GM23338 (cell line): ENCODE measurements at regions not wholly inside any gene's neighbourhood (a gene's known extent, or its start where the extent isn't known, plus 50 kb on each side); places are given as distances from the start of the nearest gene placed in this dataset.

ENCODE experiments used
- ATAC-seq: fragments of 200-7000 bp; cut with Tn5 transposase; 3 replicates; pipeline ENCODE4 v1.9.1; 2020
- DNase-seq: peaks from one replicate; pipeline ENCODE4 v3.0.0-alpha.2; 2015; ENCODE audit warnings: low spot score
- H2AFZ ChIP-seq: fragments of 200-600 bp; sonication (generic); 2 replicates; pipeline ENCODE4 v1.8.0; 2016; ENCODE audit warnings: antibody characterized with exemption, mild to moderate bottlenecking, moderate library complexity
- H3F3A ChIP-seq: fragments of 200-600 bp; sonication (generic); replicated peaks from 2 replicates; pipeline ENCODE4 v1.8.0; 2017; ENCODE audit warnings: antibody characterized with exemption, mixed run types, low read depth
- H3K27ac ChIP-seq: fragments of 200-600 bp; sonication (generic); 2 replicates; pipeline ENCODE4 v1.6.1; 2016; ENCODE audit warnings: low read depth
- H3K27me3 ChIP-seq: fragments of 200-600 bp; sonication (generic); 2 replicates; pipeline ENCODE4 v1.8.0; 2016; ENCODE audit warnings: mild to moderate bottlenecking, mixed run types, moderate library complexity; ENCODE audit not compliant: insufficient read depth
- H3K36me3 ChIP-seq: fragments of 200-600 bp; sonication (generic); 2 replicates; pipeline ENCODE4 v1.8.0; 2016; ENCODE audit warnings: mild to moderate bottlenecking; ENCODE audit not compliant: insufficient read depth
- H3K4me1 ChIP-seq: fragments of 200-600 bp; sonication (generic); 2 replicates; pipeline ENCODE4 v1.8.0; 2016; ENCODE audit warnings: mild to moderate bottlenecking, moderate library complexity; ENCODE audit not compliant: insufficient read depth
- H3K4me2 ChIP-seq: fragments of 200-600 bp; sonication (generic); 2 replicates; pipeline ENCODE4 v1.7.1; 2017; ENCODE audit warnings: mixed run types
- H3K4me3 ChIP-seq: fragments of 200-600 bp; sonication (generic); 2 replicates; pipeline ENCODE4 v1.6.1; 2016; ENCODE audit warnings: mixed run types
- H3K79me2 ChIP-seq: fragments of 200-600 bp; sonication (generic); replicated peaks from 2 replicates; pipeline ENCODE4 v1.8.0; 2017; ENCODE audit warnings: mild to moderate bottlenecking; ENCODE audit not compliant: insufficient read depth
- H3K9me2 ChIP-seq: fragments of 200-600 bp; sonication (generic); 2 replicates; pipeline ENCODE4 v1.8.0; 2017; ENCODE audit not compliant: insufficient read depth
- H4K20me1 ChIP-seq: fragments of 200-600 bp; sonication (generic); replicated peaks from 2 replicates; pipeline ENCODE4 v1.8.0; 2017; ENCODE audit warnings: mild to moderate bottlenecking; ENCODE audit not compliant: insufficient read depth
- H3K27ac Mint-ChIP-seq: 2 replicates; pipeline ENCODE4 v1.8.0; 2020; ENCODE audit warnings: inconsistent platforms, mild to moderate bottlenecking, moderate library complexity, mixed read lengths
- H3K27me3 Mint-ChIP-seq: 3 replicates; pipeline ENCODE4 v1.8.0; 2022; ENCODE audit warnings: low read depth, mild to moderate bottlenecking, moderate library complexity, mixed read lengths, inconsistent platforms; ENCODE audit not compliant: insufficient read depth, poor library complexity
- H3K36me3 Mint-ChIP-seq: 3 replicates; pipeline ENCODE4 v1.8.0; 2021; ENCODE audit warnings: low read depth, mild to moderate bottlenecking, inconsistent platforms, moderate library complexity, mixed read lengths
- H3K4me1 Mint-ChIP-seq: 3 replicates; pipeline ENCODE4 v1.8.0; 2020; ENCODE audit warnings: mild to moderate bottlenecking, inconsistent platforms, mixed read lengths
- H3K4me3 Mint-ChIP-seq: 3 replicates; pipeline ENCODE4 v1.8.0; 2021; ENCODE audit warnings: moderate library complexity, mild to moderate bottlenecking, inconsistent platforms, mixed read lengths
- H3K9me3 Mint-ChIP-seq: 3 replicates; pipeline ENCODE4 v1.8.0; 2020; ENCODE audit warnings: moderate library complexity, mild to moderate bottlenecking, inconsistent platforms, mixed read lengths
- CREB1 ChIP-seq: fragments of 250-450 bp; sonication (Bioruptor Pico); IDR thresholded peaks from 2 replicates; pipeline ENCODE4 v1.5.0; 2020; ENCODE audit warnings: low read depth, mild to moderate bottlenecking, moderate library complexity
- CTCF ChIP-seq, 2 experiments: fragments of 200-600 bp in 1 of 2; sonication (generic) in 1 of 2; conservative IDR thresholded peaks; 2 replicates each; pipeline versions ENCODE4 v1.5.1 to v1.6.1; 2016 to 2017; ENCODE audit warnings: antibody characterized with exemption in 2 of 2, low read depth in 2 of 2, mild to moderate bottlenecking in 2 of 2, moderate library complexity in 1 of 2
- EZH2 ChIP-seq: fragments of 200-600 bp; sonication (generic); IDR thresholded peaks from one replicate; pipeline ENCODE4 v1.8.0; 2017; ENCODE audit warnings: antibody characterized with exemption, mild to moderate bottlenecking, low read depth; ENCODE audit not compliant: unreplicated experiment
- EZH2phosphoT487 ChIP-seq: fragments of 200-600 bp; sonication (generic); IDR thresholded peaks from one replicate; pipeline ENCODE4 v1.8.1; 2018; ENCODE audit warnings: antibody characterized with exemption; ENCODE audit not compliant: unreplicated experiment
- JUNB ChIP-seq: IDR thresholded peaks from one replicate; pipeline ENCODE4 v1.6.1; 2016; ENCODE audit warnings: antibody characterized with exemption; ENCODE audit not compliant: unreplicated experiment
- NANOG ChIP-seq: IDR thresholded peaks from 2 replicates; pipeline ENCODE4 v1.6.1; 2016; ENCODE audit warnings: antibody characterized with exemption, borderline replicate concordance
- POLR2AphosphoS5 ChIP-seq: IDR thresholded peaks from 2 replicates; pipeline ENCODE4 v1.6.1; 2016; ENCODE audit warnings: antibody characterized with exemption, low read depth
- REST ChIP-seq: IDR thresholded peaks from one replicate; pipeline ENCODE4 v1.6.1; 2018; ENCODE audit warnings: antibody characterized with exemption; ENCODE audit not compliant: unreplicated experiment
- STAT1 ChIP-seq: IDR thresholded peaks from one replicate; pipeline ENCODE4 v1.6.1; 2016; ENCODE audit warnings: antibody characterized with exemption; ENCODE audit not compliant: unreplicated experiment
- ZNF114 ChIP-seq: fragments of 250-450 bp; sonication (Bioruptor Pico); IDR thresholded peaks from 2 replicates; pipeline ENCODE4 v1.5.0; 2020; ENCODE audit warnings: mild to moderate bottlenecking, moderate library complexity
- ZNF331 ChIP-seq: fragments of 250-450 bp; sonication (Bioruptor Pico); IDR thresholded peaks from 2 replicates; pipeline ENCODE4 v1.5.0; 2020; ENCODE audit warnings: low read depth, mild to moderate bottlenecking, moderate library complexity
- TF ChIP-seq, protein P1 (sequence below): fragments of 250-450 bp; sonication (Bioruptor Pico); IDR thresholded peaks from 2 replicates; pipeline ENCODE4 v1.5.0; 2020; ENCODE audit warnings: mild to moderate bottlenecking, moderate library complexity
- TF ChIP-seq, protein P2 (sequence below): IDR thresholded peaks from 2 replicates; pipeline ENCODE4 v1.6.1; 2016; ENCODE audit warnings: antibody characterized with exemption

GRCh38 chrX:136931661-136932060, 51.1 kb upstream of the RBMX start:
- Histone ChIP-seq H2AFZ (no peak overlapping the region), H3K4me2 (no peak overlapping the region), H4K20me1 (no peaks in the 10 kb centered on the region), H3K79me2 (no peaks in the 10 kb centered on the region), H3K36me3 (no peaks in the 10 kb centered on the region), H3K27ac (no peak overlapping the region), H3K4me1 (no peaks in the 10 kb centered on the region), H3K27me3 (no peaks in the 10 kb centered on the region), H3K9me2 (no peaks in the 10 kb centered on the region), H3F3A (no peaks in the 10 kb centered on the region), H3K4me3 (no peak overlapping the region)
- DNase-seq, result no peak
- no peak for ATAC-seq
- Mint-ChIP-seq H3K27me3 (peaks cover 4% of the 10 kb centered on the region), H3K36me3 (peaks cover 21% of the 10 kb centered on the region), H3K4me3 (no peak overlapping the region), H3K27ac (no peak overlapping the region), H3K4me1 (peaks cover 7% of the 10 kb centered on the region), H3K9me3 (peaks cover 4% of the 10 kb centered on the region)
- no peak for TF ChIP-seq CREB1 (CRISPR knock-in tag)
- no peak for TF ChIP-seq EZH2phosphoT487
- no peak for TF ChIP-seq EZH2
- TF ChIP-seq, protein P1, sequence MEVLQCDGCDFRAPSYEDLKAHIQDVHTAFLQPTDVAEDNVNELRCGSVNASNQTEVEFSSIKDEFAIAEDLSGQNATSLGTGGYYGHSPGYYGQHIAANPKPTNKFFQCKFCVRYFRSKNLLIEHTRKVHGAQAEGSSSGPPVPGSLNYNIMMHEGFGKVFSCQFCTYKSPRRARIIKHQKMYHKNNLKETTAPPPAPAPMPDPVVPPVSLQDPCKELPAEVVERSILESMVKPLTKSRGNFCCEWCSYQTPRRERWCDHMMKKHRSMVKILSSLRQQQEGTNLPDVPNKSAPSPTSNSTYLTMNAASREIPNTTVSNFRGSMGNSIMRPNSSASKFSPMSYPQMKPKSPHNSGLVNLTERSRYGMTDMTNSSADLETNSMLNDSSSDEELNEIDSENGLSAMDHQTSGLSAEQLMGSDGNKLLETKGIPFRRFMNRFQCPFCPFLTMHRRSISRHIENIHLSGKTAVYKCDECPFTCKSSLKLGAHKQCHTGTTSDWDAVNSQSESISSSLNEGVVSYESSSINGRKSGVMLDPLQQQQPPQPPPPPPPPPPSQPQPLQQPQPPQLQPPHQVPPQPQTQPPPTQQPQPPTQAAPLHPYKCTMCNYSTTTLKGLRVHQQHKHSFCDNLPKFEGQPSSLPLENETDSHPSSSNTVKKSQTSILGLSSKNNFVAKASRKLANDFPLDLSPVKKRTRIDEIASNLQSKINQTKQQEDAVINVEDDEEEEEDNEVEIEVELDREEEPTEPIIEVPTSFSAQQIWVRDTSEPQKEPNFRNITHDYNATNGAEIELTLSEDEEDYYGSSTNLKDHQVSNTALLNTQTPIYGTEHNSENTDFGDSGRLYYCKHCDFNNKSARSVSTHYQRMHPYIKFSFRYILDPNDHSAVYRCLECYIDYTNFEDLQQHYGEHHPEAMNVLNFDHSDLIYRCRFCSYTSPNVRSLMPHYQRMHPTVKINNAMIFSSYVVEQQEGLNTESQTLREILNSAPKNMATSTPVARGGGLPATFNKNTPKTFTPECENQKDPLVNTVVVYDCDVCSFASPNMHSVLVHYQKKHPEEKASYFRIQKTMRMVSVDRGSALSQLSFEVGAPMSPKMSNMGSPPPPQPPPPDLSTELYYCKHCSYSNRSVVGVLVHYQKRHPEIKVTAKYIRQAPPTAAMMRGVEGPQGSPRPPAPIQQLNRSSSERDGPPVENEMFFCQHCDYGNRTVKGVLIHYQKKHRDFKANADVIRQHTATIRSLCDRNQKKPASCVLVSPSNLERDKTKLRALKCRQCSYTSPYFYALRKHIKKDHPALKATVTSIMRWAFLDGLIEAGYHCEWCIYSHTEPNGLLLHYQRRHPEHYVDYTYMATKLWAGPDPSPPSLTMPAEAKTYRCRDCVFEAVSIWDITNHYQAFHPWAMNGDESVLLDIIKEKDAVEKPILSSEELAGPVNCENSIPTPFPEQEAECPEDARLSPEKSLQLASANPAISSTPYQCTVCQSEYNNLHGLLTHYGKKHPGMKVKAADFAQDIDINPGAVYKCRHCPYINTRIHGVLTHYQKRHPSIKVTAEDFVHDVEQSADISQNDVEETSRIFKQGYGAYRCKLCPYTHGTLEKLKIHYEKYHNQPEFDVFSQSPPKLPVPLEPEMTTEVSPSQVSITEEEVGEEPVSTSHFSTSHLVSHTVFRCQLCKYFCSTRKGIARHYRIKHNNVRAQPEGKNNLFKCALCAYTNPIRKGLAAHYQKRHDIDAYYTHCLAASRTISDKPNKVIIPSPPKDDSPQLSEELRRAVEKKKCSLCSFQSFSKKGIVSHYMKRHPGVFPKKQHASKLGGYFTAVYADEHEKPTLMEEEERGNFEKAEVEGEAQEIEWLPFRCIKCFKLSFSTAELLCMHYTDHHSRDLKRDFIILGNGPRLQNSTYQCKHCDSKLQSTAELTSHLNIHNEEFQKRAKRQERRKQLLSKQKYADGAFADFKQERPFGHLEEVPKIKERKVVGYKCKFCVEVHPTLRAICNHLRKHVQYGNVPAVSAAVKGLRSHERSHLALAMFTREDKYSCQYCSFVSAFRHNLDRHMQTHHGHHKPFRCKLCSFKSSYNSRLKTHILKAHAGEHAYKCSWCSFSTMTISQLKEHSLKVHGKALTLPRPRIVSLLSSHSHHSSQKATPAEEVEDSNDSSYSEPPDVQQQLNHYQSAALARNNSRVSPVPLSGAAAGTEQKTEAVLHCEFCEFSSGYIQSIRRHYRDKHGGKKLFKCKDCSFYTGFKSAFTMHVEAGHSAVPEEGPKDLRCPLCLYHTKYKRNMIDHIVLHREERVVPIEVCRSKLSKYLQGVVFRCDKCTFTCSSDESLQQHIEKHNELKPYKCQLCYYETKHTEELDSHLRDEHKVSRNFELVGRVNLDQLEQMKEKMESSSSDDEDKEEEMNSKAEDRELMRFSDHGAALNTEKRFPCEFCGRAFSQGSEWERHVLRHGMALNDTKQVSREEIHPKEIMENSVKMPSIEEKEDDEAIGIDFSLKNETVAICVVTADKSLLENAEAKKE (CRISPR knock-in tag), result no peak
- TF ChIP-seq ZNF331, result no peak
- no peak for TF ChIP-seq ZNF114 (CRISPR knock-in tag)
- TF ChIP-seq CTCF (conservative IDR thresholded peaks at IDR 0.05; ENCODE audit: low read depth in 2 of 2), result no peak
- TF ChIP-seq NANOG, result no peak
- TF ChIP-seq, protein P2, sequence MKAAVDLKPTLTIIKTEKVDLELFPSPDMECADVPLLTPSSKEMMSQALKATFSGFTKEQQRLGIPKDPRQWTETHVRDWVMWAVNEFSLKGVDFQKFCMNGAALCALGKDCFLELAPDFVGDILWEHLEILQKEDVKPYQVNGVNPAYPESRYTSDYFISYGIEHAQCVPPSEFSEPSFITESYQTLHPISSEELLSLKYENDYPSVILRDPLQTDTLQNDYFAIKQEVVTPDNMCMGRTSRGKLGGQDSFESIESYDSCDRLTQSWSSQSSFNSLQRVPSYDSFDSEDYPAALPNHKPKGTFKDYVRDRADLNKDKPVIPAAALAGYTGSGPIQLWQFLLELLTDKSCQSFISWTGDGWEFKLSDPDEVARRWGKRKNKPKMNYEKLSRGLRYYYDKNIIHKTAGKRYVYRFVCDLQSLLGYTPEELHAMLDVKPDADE, result no peak
- TF ChIP-seq POLR2AphosphoS5, result no peak
- no peak for TF ChIP-seq STAT1
- TF ChIP-seq JUNB, result no peak
- no peak for TF ChIP-seq REST
